H1 (cell line): ENCODE measurements at regions not wholly inside any gene's neighbourhood (a gene's known extent, or its start where the extent isn't known, plus 50 kb on each side); places are given as distances from the start of the nearest gene placed in this dataset.

Experiments used
- CTCF ChIA-PET: fragments of 300-600 bp; sonication (Branson Sonifier 250); formaldehyde crosslinking; loops from one replicate; lab custom pipeline; 2021; ENCODE audit not compliant: partially characterized antibody; lab: Charles Lee
- POLR2A ChIA-PET: fragments of 300-600 bp; sonication (Branson Sonifier 250); formaldehyde crosslinking; loops from one replicate; lab custom pipeline; 2021; ENCODE audit warnings: inconsistent platforms; ENCODE audit not compliant: partially characterized antibody; lab: Charles Lee
- DNase-seq, 2 experiments: peaks; one replicate each; pipeline versions ENCODE4 v3.0.0 to v3.0.0-alpha.2; 2010 to 2022; ENCODE audit warnings: low spot score in 2 of 2, low read depth in 1 of 2, mixed read lengths in 1 of 2
- FAIRE-seq: peaks from 2 replicates; lab custom pipeline; 2011; peaks lifted over from hg19 to GRCh38; lab: Jason Lieb, UNC
- H2AFZ ChIP-seq: 2 replicates; pipeline ENCODE4 v1.8.1; 2012; ENCODE audit warnings: low read length, inconsistent platforms
- H2AK5ac ChIP-seq: 2 replicates; pipeline ENCODE4 v1.6.1; 2013; ENCODE audit warnings: low read depth, low read length
- H2BK120ac ChIP-seq: replicated peaks from 2 replicates; pipeline ENCODE3; 2013; ENCODE audit warnings: low read depth, low read length, inconsistent platforms
- H2BK12ac ChIP-seq: 2 replicates; pipeline ENCODE4 v1.6.1; 2013; ENCODE audit warnings: low read depth, low read length
- H2BK15ac ChIP-seq: 2 replicates; pipeline ENCODE4 v1.6.1; 2013; ENCODE audit warnings: low read length
- H2BK20ac ChIP-seq: 2 replicates; pipeline ENCODE4 v1.6.1; 2013; ENCODE audit warnings: low read length
- H2BK5ac ChIP-seq: 2 replicates; pipeline ENCODE4 v1.6.1; 2013; ENCODE audit warnings: low read depth, low read length
- H3K14ac ChIP-seq: 2 replicates; pipeline ENCODE4 v1.6.1; 2013; ENCODE audit warnings: inconsistent platforms; ENCODE audit not compliant: insufficient read length
- H3K18ac ChIP-seq: 2 replicates; pipeline ENCODE4 v1.6.1; 2013; ENCODE audit warnings: low read length; ENCODE audit errors: extremely low read depth
- H3K23ac ChIP-seq: 2 replicates; pipeline ENCODE4 v1.6.1; 2013; ENCODE audit warnings: inconsistent platforms; ENCODE audit not compliant: insufficient read length
- H3K23me2 ChIP-seq: 2 replicates; pipeline ENCODE4 v1.6.1; 2013; ENCODE audit warnings: low read depth, low read length
- H3K27ac ChIP-seq: 2 replicates; pipeline ENCODE4 v1.6.1; 2011; ENCODE audit warnings: low read depth, low read length, inconsistent platforms
- H3K27me3 ChIP-seq, 4 experiments: replicated peaks in 1 of 4; 1 replicate in 1 of 4; 2 replicates in 3 of 4; pipeline versions ENCODE4 v1.6.1 to v1.8.1; 2011 to 2013; ENCODE audit warnings: low read length in 3 of 4, mild to moderate bottlenecking in 3 of 4, inconsistent platforms in 2 of 4, mixed read lengths in 2 of 4, moderate library complexity in 1 of 4; ENCODE audit not compliant: control insufficient read depth in 3 of 4, insufficient read depth in 3 of 4; ENCODE audit errors: extremely low read depth in 1 of 4
- H3K36me3 ChIP-seq, 4 experiments: 2 replicates each; pipeline versions ENCODE4 v1.6.1 to v1.8.1; 2011 to 2013; ENCODE audit warnings: mild to moderate bottlenecking in 4 of 4, low read length in 3 of 4, moderate library complexity in 2 of 4, control low read depth in 1 of 4, inconsistent platforms in 1 of 4; ENCODE audit not compliant: insufficient read depth in 4 of 4, control insufficient read depth in 2 of 4
- H3K4ac ChIP-seq: replicated peaks from 2 replicates; pipeline ENCODE3; 2013; ENCODE audit warnings: low read length, low read depth, mixed read lengths, inconsistent platforms; ENCODE audit not compliant: insufficient read length
- H3K4me1 ChIP-seq, 4 experiments: replicated peaks in 1 of 4; 1 replicate in 1 of 4; 2 replicates in 3 of 4; pipeline versions ENCODE4 v1.6.1 to v1.8.1; 2011 to 2013; ENCODE audit warnings: low read length in 3 of 4, inconsistent platforms in 2 of 4, mixed read lengths in 1 of 4; ENCODE audit not compliant: insufficient read depth in 4 of 4, control insufficient read depth in 3 of 4
- H3K4me2 ChIP-seq, 2 experiments: 2 replicates each; pipeline versions ENCODE4 v1.6.1 to v1.8.1; 2011 to 2013; ENCODE audit warnings: low read depth in 2 of 2, low read length in 2 of 2, control low read depth in 1 of 2, inconsistent platforms in 1 of 2, mild to moderate bottlenecking in 1 of 2; ENCODE audit not compliant: insufficient read depth in 1 of 2
- H3K4me3 ChIP-seq, 4 experiments: fragments of 200-600, 300-600 bp in 1 of 4; sonication (generic), shearing (Covaris generic), sonication (Bioruptor Twin) in 1 of 4; 2 replicates each; pipeline versions ENCODE4 v1.5.1 to v1.8.1; 2011 to 2016; ENCODE audit warnings: low read length in 4 of 4, low read depth in 3 of 4, control low read depth in 2 of 4, inconsistent platforms in 2 of 4, mild to moderate bottlenecking in 2 of 4, mixed read lengths in 1 of 4, moderate library complexity in 1 of 4; ENCODE audit not compliant: insufficient read depth in 2 of 4; ENCODE audit errors: extremely low read depth in 1 of 4
- H3K56ac ChIP-seq: replicated peaks from 2 replicates; pipeline ENCODE3; 2013; ENCODE audit warnings: low read depth, mild to moderate bottlenecking, mixed read lengths, low read length, inconsistent platforms; ENCODE audit not compliant: insufficient read length
- H3K79me1 ChIP-seq: 2 replicates; pipeline ENCODE4 v1.6.1; 2013; ENCODE audit warnings: low read depth, low read length, control low read depth
- H3K79me2 ChIP-seq, 2 experiments: 2 replicates each; pipeline versions ENCODE4 v1.6.1 to v1.8.1; 2012 to 2013; ENCODE audit warnings: low read length in 2 of 2, mild to moderate bottlenecking in 2 of 2, inconsistent platforms in 1 of 2; ENCODE audit not compliant: insufficient read depth in 2 of 2, control insufficient read depth in 1 of 2
- H3K9ac ChIP-seq, 4 experiments: replicated peaks in 1 of 4; 1 replicate in 1 of 4; 2 replicates in 3 of 4; pipeline versions ENCODE4 v1.6.1 to v1.8.1; 2011 to 2013; ENCODE audit warnings: low read depth in 3 of 4, low read length in 3 of 4, control low read depth in 2 of 4, mild to moderate bottlenecking in 2 of 4, moderate library complexity in 2 of 4, inconsistent platforms in 1 of 4; ENCODE audit errors: extremely low read depth in 1 of 4
- H3K9me3 ChIP-seq, 2 experiments: 2 replicates each; pipeline versions ENCODE4 v1.6.1 to v1.8.1; 2012 to 2013; ENCODE audit warnings: mild to moderate bottlenecking in 2 of 2, moderate library complexity in 2 of 2, control low read depth in 1 of 2, inconsistent platforms in 1 of 2, low read depth in 1 of 2, low read length in 1 of 2, mixed read lengths in 1 of 2; ENCODE audit not compliant: insufficient read depth in 2 of 2
- H4K20me1 ChIP-seq, 2 experiments: replicated peaks in 1 of 2; 2 replicates each; pipeline versions ENCODE3 to v1.8.1; 2011 to 2013; ENCODE audit warnings: inconsistent platforms in 2 of 2, low read length in 2 of 2, mild to moderate bottlenecking in 1 of 2; ENCODE audit not compliant: insufficient read depth in 2 of 2, control insufficient read depth in 1 of 2
- H4K5ac ChIP-seq: 2 replicates; pipeline ENCODE4 v1.6.1; 2013; ENCODE audit warnings: low read length, low read depth, mixed read lengths, inconsistent platforms; ENCODE audit not compliant: insufficient read length
- H4K8ac ChIP-seq: 2 replicates; pipeline ENCODE4 v1.8.0; 2013; ENCODE audit warnings: mild to moderate bottlenecking, moderate library complexity, low read length, inconsistent platforms; ENCODE audit not compliant: insufficient read depth; ENCODE audit errors: extremely low read depth
- H4K91ac ChIP-seq: replicated peaks from 2 replicates; pipeline ENCODE3; 2013; ENCODE audit warnings: low read length, mixed read lengths, inconsistent platforms; ENCODE audit not compliant: insufficient read length
- ATF2 ChIP-seq: IDR thresholded peaks from 2 replicates; pipeline ENCODE4 v1.6.1; 2012; ENCODE audit warnings: low read length, inconsistent platforms
- ATF3 ChIP-seq: IDR thresholded peaks from 2 replicates; pipeline ENCODE4 v1.6.1; 2011; ENCODE audit warnings: low read depth, mild to moderate bottlenecking, low read length; ENCODE audit not compliant: insufficient read depth
- CHD1 ChIP-seq: IDR thresholded peaks from 2 replicates; pipeline ENCODE4 v1.6.1; 2012; ENCODE audit warnings: low read depth, low read length, improper control_type of control experiment
- EGR1 ChIP-seq: IDR thresholded peaks from 2 replicates; pipeline ENCODE4 v1.6.1; 2011; ENCODE audit warnings: low read depth, low read length, borderline replicate concordance
- EP300 ChIP-seq, 2 experiments: IDR thresholded peaks; 1 replicate in 1 of 2; 2 replicates in 1 of 2; pipeline ENCODE4 v1.6.1; 2011 to 2012; ENCODE audit warnings: low read depth in 2 of 2, low read length in 2 of 2, mild to moderate bottlenecking in 2 of 2, borderline replicate concordance in 1 of 2, inconsistent platforms in 1 of 2, moderate library complexity in 1 of 2
- HDAC2 ChIP-seq, 2 experiments: fragments of 300-600 bp in 1 of 2; sonication (generic) in 1 of 2; IDR thresholded peaks; 2 replicates each; pipeline ENCODE4 v1.6.1; 2011 to 2012; ENCODE audit warnings: low read depth in 2 of 2, low read length in 2 of 2, mild to moderate bottlenecking in 2 of 2, moderate library complexity in 2 of 2, borderline replicate concordance in 1 of 2, inconsistent platforms in 1 of 2
- JUND ChIP-seq: IDR thresholded peaks from 2 replicates; pipeline ENCODE4 v1.6.1; 2011; ENCODE audit warnings: mild to moderate bottlenecking, improper control_type of control experiment, low read length
- POLR2A ChIP-seq, 2 experiments: IDR thresholded peaks; 1 replicate in 1 of 2; 2 replicates in 1 of 2; pipeline ENCODE4 v1.6.1; 2011; ENCODE audit warnings: low read depth in 2 of 2, low read length in 2 of 2, mild to moderate bottlenecking in 2 of 2; ENCODE audit errors: control extremely low read depth in 1 of 2
- SIX5 ChIP-seq: IDR thresholded peaks from 2 replicates; pipeline ENCODE4 v1.6.1; 2011; ENCODE audit warnings: mild to moderate bottlenecking, low read depth, low read length
- SP4 ChIP-seq: IDR thresholded peaks from 2 replicates; pipeline ENCODE4 v1.6.1; 2012; ENCODE audit warnings: low read length, inconsistent platforms
- SRF ChIP-seq: IDR thresholded peaks from 2 replicates; pipeline ENCODE4 v1.6.1; 2011; ENCODE audit warnings: mild to moderate bottlenecking, low read depth, low read length, moderate library complexity
- TCF12 ChIP-seq: IDR thresholded peaks from 2 replicates; pipeline ENCODE4 v1.6.1; 2011; ENCODE audit warnings: low read depth, mild to moderate bottlenecking, low read length
- TEAD4 ChIP-seq: IDR thresholded peaks from 2 replicates; pipeline ENCODE4 v1.6.1; 2012; ENCODE audit warnings: low read depth, low read length, inconsistent platforms, mixed read lengths
- WGBS, 2 experiments: shearing (Covaris generic) in 1 of 2; methylation state at CpG; one replicate each; pipeline versions ENCODE4 v1.1.6 to v1.1.7; 2013 to 2015; ENCODE audit warnings: low lambda C conversion rate in 2 of 2, mixed read lengths in 2 of 2, inconsistent platforms in 1 of 2, low coverage in 1 of 2, missing lambda C conversion rate in 1 of 2; ENCODE audit not compliant: insufficient replicate concordance in 2 of 2, insufficient coverage in 1 of 2, insufficient read length in 1 of 2; ENCODE audit errors: extremely low coverage in 1 of 2, missing lambda C conversion rate in 1 of 2; 5-methylcytosine and 5-hydroxymethylcytosine counted together

GRCh38 chr4:89573656-89574055, 263.3 kb downstream of the SNCA start:
- WGBS, 2 experiments: 88% methylated on average over 1 of the region's 1 CpG; no CpG with 5 or more reads in 1 of the 2 experiments
- TF ChIP-seq ATF2 (no peak), POLR2A (IDR thresholded peaks at IDR 0.05; ENCODE audit: control extremely low read depth in 1 of 2, low read depth in 2 of 2, low read length in 2 of 2) (no peak), SP4 (no peak), JUND (no peak), TEAD4 (no peak), EGR1 (no peak), TCF12 (no peak), EP300 (IDR thresholded peaks at IDR 0.05; ENCODE audit: borderline replicate concordance in 1 of 2, low read depth in 2 of 2, low read length in 2 of 2) (no peak), SIX5 (no peak), ATF3 (no peak), HDAC2 (IDR thresholded peaks at IDR 0.05; ENCODE audit: borderline replicate concordance in 1 of 2, low read depth in 2 of 2, low read length in 2 of 2) (no peak), CHD1 (no peak), SRF (no peak)

More at GRCh38 chr4:89573656-89574055, 263.3 kb downstream of the SNCA start:
- H4K8ac ChIP-seq: no peak overlapping the region
- no peaks in the 10 kb centered on the region for H3K79me2 ChIP-seq
- H3K27ac ChIP-seq: no peak overlapping the region
- FAIRE-seq (no peak), DNase-seq (no peak)
- H2AK5ac ChIP-seq: no peak overlapping the region
- H2BK120ac ChIP-seq: no peak overlapping the region
- H3K23me2 ChIP-seq: no peaks in the 10 kb centered on the region
- H3K4me3 ChIP-seq: no peak overlapping the region
- H3K4me2 ChIP-seq: no peak overlapping the region
- H2BK5ac ChIP-seq: no peak overlapping the region
- H2BK20ac ChIP-seq: no peak overlapping the region
- no peaks in the 10 kb centered on the region for H3K4me1 ChIP-seq
- ChIA-PET POLR2A (no interaction called here), CTCF (interaction anchor here (1.0 kb wide), 1 partner anchor 13 kb away, joined by 3 read pairs; no protein-coding TSS in a partner anchor)
- H2BK15ac ChIP-seq: no peak overlapping the region
- no peak overlapping the region for H3K18ac ChIP-seq
- peaks cover 2 to 3% of the 10 kb centered on the region in 2 experiments; a peak in 2 of 4 replicates for H3K9me3 ChIP-seq
- H4K91ac ChIP-seq: no peak overlapping the region
- H3K79me1 ChIP-seq: no peaks in the 10 kb centered on the region
- H4K5ac ChIP-seq: no peak overlapping the region
- no peak overlapping the region for H2AFZ ChIP-seq
- H3K4ac ChIP-seq: no peak overlapping the region
- no peaks in the 10 kb centered on the region for H4K20me1 ChIP-seq
- H3K27me3 ChIP-seq: no peaks in the 10 kb centered on the region
- no peak overlapping the region for H3K14ac ChIP-seq
- no peak overlapping the region for H3K56ac ChIP-seq
- no peaks in the 10 kb centered on the region for H3K36me3 ChIP-seq
- no peak overlapping the region for H2BK12ac ChIP-seq
- no peak overlapping the region for H3K23ac ChIP-seq
- H3K9ac ChIP-seq: no peak overlapping the region
